Mucosa of descending colon (tissue), 3 donors: ENCODE measurements at regions not wholly inside any gene's neighbourhood (a gene's known extent, or its start where the extent isn't known, plus 50 kb on each side); places are given as distances from the start of the nearest gene placed in this dataset.
"Not testable (repeated sequence)": the region's sequence is repeated elsewhere in the genome, so short reads cannot be mapped to it uniquely, and the experiment has no call there.

Source experiments
- ATAC-seq: fragments of 200-7000 bp; cut with Tn5 transposase; one replicate; pipeline ENCODE4 v1.9.1; 2020; ENCODE audit warnings: mild to moderate bottlenecking, moderate library complexity
- DNase-seq, 3 donors: peaks; one replicate each; pipeline ENCODE4 v3.0.0-alpha.2; 2020
- H3K36me3 ChIP-seq: fragments of 200-600 bp; one replicate; pipeline ENCODE4 v1.8.0; 2021; ENCODE audit warnings: low read depth, mild to moderate bottlenecking
- H3K4me1 ChIP-seq: fragments of 200-600 bp; one replicate; pipeline ENCODE4 v1.8.0; 2021; ENCODE audit warnings: low read depth, mild to moderate bottlenecking
- H3K4me3 ChIP-seq: fragments of 200-600 bp; one replicate; pipeline ENCODE4 v1.8.0; 2021; ENCODE audit warnings: mild to moderate bottlenecking
- H3K9me3 ChIP-seq: fragments of 200-600 bp; one replicate; pipeline ENCODE4 v1.8.0; 2021; ENCODE audit warnings: mild to moderate bottlenecking
- intact Hi-C, 2 donors: fragments of 100-400 bp; cut with DNase I in 1 of 2; cut with micrococcal nuclease in 1 of 2; formaldehyde crosslinking; loops; one replicate each; pipeline versions ENCODE4 v1.11.0 to v1.11.1; 2022; cut with DNase I, micrococcal nuclease
- TF ChIP-seq, protein P1 (sequence below): fragments of 200-600 bp; IDR thresholded peaks from one replicate; pipeline ENCODE4 v1.8.0; 2022; ENCODE audit warnings: antibody characterized with exemption, mild to moderate bottlenecking
- donor health status: DM: no; HTN: no; CAD: no; lungs with moderate emphysema.
- donor health status: DM: no; HTN: no; CAD: no.
- donor health status: DM: no; HTN: yes; CAD: no.

DNA sequence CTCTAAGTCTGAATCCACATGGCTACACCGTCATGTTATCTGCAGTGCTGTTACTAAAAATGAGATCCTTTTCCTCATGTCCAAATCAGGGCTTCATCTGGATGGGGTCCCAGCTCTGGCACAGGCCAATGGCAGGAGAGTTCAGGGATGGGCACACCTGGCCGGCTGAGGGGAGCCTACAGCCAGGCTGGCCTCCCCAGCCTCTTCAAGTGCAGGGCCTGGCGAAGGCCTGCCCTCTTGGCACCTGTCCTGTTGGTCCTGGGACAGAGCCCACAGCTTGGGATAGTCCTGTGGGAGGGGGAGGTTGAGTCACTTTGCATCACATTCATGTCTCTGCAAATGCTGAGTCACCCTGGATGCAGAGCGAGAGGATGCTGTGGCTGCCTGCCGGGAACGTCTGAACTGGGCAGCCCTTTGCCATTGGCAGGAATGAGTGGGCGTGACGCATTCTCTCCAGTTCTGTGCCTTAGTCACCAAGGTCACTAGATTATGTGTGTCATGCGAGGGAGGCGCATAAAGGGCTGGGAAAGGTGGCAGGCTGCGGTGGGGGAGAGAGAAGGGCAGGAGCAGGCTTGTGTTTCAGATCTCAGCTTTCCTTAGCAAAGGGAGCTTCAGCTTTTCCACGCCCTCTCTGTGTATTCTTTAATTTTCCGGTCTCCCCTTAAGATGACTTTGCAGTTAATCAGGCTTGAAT lies 223.2 kb upstream of the ECI2 start:
- Histone ChIP-seq H3K36me3 (no peaks in the 10 kb centered on the region), H3K4me1 (peaks cover 20% of the 10 kb centered on the region), H3K9me3 (no peaks in the 10 kb centered on the region), H3K4me3 (no peak overlapping the region)
- TF ChIP-seq, protein P1, sequence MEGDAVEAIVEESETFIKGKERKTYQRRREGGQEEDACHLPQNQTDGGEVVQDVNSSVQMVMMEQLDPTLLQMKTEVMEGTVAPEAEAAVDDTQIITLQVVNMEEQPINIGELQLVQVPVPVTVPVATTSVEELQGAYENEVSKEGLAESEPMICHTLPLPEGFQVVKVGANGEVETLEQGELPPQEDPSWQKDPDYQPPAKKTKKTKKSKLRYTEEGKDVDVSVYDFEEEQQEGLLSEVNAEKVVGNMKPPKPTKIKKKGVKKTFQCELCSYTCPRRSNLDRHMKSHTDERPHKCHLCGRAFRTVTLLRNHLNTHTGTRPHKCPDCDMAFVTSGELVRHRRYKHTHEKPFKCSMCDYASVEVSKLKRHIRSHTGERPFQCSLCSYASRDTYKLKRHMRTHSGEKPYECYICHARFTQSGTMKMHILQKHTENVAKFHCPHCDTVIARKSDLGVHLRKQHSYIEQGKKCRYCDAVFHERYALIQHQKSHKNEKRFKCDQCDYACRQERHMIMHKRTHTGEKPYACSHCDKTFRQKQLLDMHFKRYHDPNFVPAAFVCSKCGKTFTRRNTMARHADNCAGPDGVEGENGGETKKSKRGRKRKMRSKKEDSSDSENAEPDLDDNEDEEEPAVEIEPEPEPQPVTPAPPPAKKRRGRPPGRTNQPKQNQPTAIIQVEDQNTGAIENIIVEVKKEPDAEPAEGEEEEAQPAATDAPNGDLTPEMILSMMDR: no peak
- ATAC-seq (peak; percentile 95), DNase-seq (peak; percentile 82 to 91 (median 85))
- intact Hi-C loops: no loop called here

DNA sequence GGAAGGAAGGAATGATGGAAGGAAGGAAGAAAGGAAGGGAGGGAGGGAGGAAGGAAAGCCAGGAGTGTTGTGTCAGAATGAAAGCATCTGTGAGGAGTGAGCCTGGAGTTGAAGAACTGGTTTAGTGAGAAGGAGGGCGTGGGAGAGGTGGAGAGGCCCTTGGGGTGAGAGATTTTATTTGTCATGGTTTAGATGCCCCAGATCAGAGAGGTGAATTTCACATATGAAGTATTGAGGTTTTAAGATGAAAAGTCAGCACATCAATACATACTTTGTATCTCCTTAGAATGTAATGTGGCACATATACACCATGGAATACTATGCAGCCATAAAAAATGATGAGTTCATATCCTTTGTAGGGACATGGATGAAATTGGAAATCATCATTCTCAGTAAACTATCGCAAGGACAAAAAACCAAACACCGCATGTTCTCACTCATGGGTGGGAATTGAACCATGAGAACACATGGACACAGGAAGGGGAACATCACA lies 222.3 kb upstream of the ECI2 start:
- H3K9me3 ChIP-seq, intact Hi-C loops, DNase-seq, H3K36me3 ChIP-seq, H3K4me3 ChIP-seq: not testable (repeated sequence)
- peak; percentile 30 for ATAC-seq
- peaks cover 13% of the 10 kb centered on the region for H3K4me1 ChIP-seq

DNA sequence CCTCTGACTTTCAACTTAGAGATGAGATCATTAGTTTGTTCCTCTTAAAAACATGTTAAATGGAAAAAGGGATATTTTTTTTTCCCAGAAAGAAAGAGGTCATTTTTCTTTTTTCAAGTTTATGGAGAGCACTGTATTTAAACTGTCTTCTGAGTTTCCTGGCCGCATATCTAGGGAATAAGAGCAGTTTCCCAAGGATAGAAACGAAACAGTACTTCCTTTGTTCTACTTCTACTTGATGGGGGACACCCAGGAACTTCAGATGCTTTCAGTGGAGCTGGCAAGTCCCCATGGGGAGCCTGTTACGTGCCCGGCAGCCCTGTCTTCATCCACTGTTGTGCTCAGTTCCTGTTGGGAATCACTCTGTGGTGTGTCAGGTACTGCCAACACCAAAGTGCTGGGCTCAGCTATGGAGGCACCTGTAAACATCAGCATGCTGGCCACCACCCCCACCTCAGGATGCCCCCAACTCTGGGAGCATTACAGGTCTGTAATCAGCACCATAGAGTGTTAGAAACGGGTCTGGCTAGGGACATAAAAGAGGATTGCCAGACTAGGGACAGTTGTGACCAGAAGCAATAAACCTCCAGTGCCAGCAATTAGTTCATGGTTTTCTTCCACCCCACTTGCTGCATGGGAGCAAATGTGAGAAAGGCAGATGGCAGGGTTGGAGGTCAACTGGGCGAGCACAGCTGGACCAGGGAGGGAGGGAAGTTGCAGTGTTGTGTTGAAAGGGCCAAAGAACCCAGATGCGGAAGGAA lies 221.7 kb upstream of the ECI2 start:
- ATAC-seq (peak; percentile 28), DNase-seq (no peak)
- intact Hi-C loops: no loop called here
- no peaks in the 10 kb centered on the region for H3K9me3 ChIP-seq
- TF ChIP-seq, protein P1: no peak
- no peaks in the 10 kb centered on the region for H3K36me3 ChIP-seq
- peaks cover 11% of the 10 kb centered on the region for H3K4me1 ChIP-seq
- H3K4me3 ChIP-seq: no peak overlapping the region

DNA sequence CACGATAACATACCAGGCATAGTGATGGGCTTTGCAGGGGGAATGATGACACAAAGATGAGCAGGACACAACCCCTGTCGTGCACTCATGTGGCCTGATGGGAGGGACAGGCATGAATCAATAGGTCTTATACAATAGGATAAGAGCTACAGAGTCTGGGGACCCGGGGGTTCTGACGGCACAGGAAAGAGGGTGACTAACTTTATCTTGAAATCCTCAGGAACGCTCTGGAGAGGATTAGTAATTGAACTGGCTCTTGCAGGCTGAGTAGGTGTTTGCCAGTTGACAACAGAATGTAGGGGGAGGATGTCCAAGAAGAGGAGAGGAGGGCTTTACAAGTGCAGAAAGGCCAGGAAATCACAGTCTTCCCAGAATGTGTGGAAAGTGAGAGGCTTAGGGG lies 219.9 kb upstream of the ECI2 start:
- H3K4me1 ChIP-seq: peaks cover 11% of the 10 kb centered on the region
- no peaks in the 10 kb centered on the region for H3K36me3 ChIP-seq
- TF ChIP-seq, protein P1: no peak
- ATAC-seq (no peak), DNase-seq (no peak)
- no peak overlapping the region for H3K4me3 ChIP-seq
- intact Hi-C loops: no loop called here
- H3K9me3 ChIP-seq: no peaks in the 10 kb centered on the region

DNA sequence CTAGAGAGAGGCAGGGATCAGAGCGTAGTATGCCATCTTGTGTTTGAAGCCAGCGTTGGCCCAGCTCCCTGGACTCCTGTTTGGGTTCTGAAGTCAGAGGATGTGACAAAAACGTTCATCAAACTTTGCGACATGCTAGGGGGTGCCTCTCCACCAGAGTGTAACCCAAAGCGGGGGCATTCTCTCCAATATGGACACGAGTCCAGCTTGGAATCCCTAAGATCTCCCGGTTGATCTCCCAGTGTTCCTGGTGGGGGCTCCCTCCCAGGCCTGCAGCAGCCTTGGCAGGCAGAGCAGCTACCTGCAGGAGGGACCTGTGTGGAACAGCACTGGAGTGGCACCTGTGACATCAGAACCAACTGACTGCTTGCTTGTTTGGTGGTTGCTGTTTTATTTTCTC lies 218.8 kb upstream of the ECI2 start:
- intact Hi-C loops: no loop called here
- no peaks in the 10 kb centered on the region for H3K9me3 ChIP-seq
- DNase-seq (no peak), ATAC-seq (no peak)
- peaks cover 10% of the 10 kb centered on the region for H3K4me1 ChIP-seq
- H3K36me3 ChIP-seq: no peaks in the 10 kb centered on the region
- TF ChIP-seq, protein P1: no peak
- no peak overlapping the region for H3K4me3 ChIP-seq

DNA sequence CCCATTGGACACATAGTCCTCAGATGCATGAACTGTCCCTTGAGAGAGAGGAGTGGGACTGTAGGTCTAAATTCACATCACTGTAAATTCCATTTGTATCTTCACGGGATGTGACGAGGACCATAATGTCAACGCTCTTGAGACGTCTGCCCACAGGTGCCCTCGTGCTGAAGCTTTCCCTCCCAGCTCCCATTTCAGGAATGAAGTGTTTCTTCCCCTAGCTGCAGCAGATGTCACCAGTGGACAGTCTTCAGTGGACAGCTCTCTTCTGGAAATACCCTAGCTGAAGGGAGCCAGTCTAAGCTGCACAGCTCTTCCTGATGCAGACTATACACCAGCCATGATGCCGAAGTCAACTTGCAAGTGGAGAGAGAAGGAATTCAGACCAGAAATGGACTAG lies 217.4 kb upstream of the ECI2 start:
- no peak for DNase-seq
- Histone ChIP-seq H3K4me1 (peaks cover 4% of the 10 kb centered on the region), H3K4me3 (no peak overlapping the region), H3K9me3 (no peaks in the 10 kb centered on the region), H3K36me3 (no peaks in the 10 kb centered on the region)
- no peak for ATAC-seq
- TF ChIP-seq, protein P1: no peak
- intact Hi-C loops: no loop called here
